T47D (cell line): ENCODE measurements at regions not wholly inside any gene's neighbourhood (a gene's known extent, or its start where the extent isn't known, plus 50 kb on each side); places are given as distances from the start of the nearest gene placed in this dataset.

Experiments used
- DNase-seq, 2 experiments: peaks; one replicate each; pipeline versions ENCODE4 v3.0.0 to v3.0.0-alpha.2; 2011 to 2012; ENCODE audit warnings: low read depth in 1 of 2, low spot score in 1 of 2
- JUND ChIP-seq: IDR thresholded peaks from 2 replicates; pipeline ENCODE4 v1.6.1; 2012; ENCODE audit warnings: low read depth
- in situ Hi-C: cut with HindIII; loops from 2 replicates; pipeline ENCODE4 v1.10.0; 2016; ENCODE audit warnings: low sequenced_read_pairs, low pct_unique_long_range_greater_than_20kb

DNA sequence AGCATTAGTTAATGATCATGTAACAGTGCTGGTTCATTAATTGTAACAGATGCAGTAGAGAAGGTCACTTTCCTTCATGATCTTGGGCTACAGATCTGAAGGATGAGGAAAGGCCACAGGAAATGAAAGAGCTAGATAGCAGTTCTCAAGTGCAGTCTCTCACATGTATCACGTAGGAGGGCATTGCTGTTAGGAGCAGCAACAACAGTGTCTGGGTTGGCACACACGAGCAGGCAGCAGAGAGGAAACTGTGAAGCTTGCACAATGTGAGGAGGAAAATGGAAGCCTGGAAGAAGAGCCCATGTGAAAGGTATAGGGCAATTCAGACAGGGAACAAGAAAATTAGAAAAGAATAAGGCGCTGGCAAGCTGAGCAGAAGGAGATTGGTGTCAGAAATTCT lies 1741.5 kb downstream of the PCDH9 start:
- in situ Hi-C loops = no loop called here
- TF ChIP-seq JUND = no peak
- no peak for DNase-seq

DNA sequence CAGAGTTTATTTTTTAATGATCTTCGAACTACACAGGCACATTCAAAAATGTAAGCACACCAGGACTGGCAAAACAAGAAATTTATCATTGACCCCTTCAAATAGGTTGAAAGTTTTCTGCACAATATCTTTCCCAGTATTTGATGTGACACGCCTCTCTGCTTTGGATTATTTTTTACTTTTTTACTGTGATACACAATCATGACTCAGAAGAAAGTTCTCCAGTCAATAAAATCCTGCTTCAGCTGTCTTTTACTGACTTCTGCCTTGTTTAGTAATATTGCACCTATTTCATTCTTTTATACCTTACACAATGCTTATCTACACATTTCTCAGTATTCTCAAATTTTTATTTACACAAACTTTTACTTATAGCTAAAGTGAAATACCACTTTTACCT lies 1750.4 kb downstream of the PCDH9 start:
- in situ Hi-C loops = no loop called here

GRCh38 chr13:65473196-65473595 lies 1756.9 kb downstream of the PCDH9 start:
- DNase-seq = no peak
- TF ChIP-seq JUND = no peak
- in situ Hi-C loops = no loop called here

More for the DNA sequence above, 1750.4 kb downstream of the PCDH9 start:
- DNase-seq = no peak
- no peak for TF ChIP-seq JUND

GRCh38 chr13:65472336-65472735 lies 1757.8 kb downstream of the PCDH9 start:
- no peak for TF ChIP-seq JUND
- in situ Hi-C loops = no loop called here
- no peak for DNase-seq

GRCh38 chr13:65470781-65471180 lies 1759.4 kb downstream of the PCDH9 start:
- no peak for TF ChIP-seq JUND
- no peak for DNase-seq
- in situ Hi-C loops = no loop called here

GRCh38 chr13:65468628-65469027 lies 1761.5 kb downstream of the PCDH9 start:
- DNase-seq = no peak
- in situ Hi-C loops = no loop called here
- no peak for TF ChIP-seq JUND

DNA sequence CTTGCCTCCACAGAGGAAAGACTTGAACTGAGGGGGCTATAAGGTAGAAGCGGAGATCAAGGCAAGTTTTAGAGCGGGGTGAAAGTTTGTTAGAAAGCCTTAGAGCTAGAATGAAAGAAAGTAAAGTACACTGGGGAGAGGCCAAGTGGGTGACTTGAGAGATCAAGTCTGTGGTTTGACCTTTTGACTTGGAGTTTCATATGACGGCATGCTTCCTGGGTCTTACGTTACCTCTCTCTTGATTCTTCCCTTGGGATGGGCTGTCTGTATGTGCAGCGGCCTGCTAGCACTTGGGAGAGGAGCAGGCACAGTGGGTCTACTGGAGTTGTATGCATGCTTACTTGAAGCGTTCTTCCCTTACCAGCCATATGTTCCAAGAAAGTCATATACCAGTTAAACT lies 1768.5 kb downstream of the PCDH9 start:
- in situ Hi-C loops = no loop called here
- no peak for TF ChIP-seq JUND
- DNase-seq = no peak

GRCh38 chr13:65460136-65460535 lies 1770.0 kb downstream of the PCDH9 start:
- TF ChIP-seq JUND = no peak
- in situ Hi-C loops = no loop called here
- no peak for DNase-seq

DNA sequence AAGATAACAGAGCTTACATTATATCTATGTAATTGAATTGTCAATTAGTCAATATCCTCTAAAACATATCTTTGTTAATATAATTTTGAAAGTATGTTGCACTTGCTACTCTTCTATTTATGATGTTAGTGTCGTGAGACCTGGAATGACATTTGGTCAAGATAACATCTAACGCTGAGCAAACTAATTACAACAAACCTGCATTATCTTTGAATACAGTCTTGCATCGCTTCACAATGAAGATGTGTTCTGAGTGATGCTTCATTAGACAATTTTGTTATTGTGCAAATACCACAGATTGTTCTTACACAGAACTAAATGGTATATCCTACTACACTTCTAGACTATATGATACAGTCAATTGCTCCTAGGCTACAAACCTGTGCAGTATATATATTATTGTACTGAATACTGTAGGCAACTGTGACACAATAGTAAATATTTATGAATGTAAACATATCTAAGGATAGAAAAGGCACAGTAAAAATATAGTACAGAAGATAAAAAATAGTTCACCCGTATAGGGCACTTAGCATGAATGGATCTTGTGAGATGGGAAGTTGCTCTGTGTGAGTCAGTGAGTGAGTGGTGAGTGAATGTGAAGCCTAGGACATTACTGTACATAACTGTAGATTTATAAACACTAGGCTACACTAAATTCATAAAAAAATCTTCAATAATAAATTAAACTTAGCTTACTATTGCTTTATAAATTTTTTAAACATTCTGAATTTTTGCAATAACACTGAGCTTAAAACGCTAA lies 1773.8 kb downstream of the PCDH9 start:
- in situ Hi-C loops = no loop called here
- TF ChIP-seq JUND = no peak
- peak in 1 of 2 experiments; percentile 7 for DNase-seq

- TF ChIP-seq JUND = no peak
- DNase-seq = no peak
- in situ Hi-C loops = no loop called here
These were observed 1775.7 kb downstream of the PCDH9 start for GRCh38 chr13:65454403-65454802.

GRCh38 chr13:65453982-65454381 lies 1776.2 kb downstream of the PCDH9 start:
- in situ Hi-C loops = no loop called here
- TF ChIP-seq JUND = no peak
- no peak for DNase-seq

DNA sequence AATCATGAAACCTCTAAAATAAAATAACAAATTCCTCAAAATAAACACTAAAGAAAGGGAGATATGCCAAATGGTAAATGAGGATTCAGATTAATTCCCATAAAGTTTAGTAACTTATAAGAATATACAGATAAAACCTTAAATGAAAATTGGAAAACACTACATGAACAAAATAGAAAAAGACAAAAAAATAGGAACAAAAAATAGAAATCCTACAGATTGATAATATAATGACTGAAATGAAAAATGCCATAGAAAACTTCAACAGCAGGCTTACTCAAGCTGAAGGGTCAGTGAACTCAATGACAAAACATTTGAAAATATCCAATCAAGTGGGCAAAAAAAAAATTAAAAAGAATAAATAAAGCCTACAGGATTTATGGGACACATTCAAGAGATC lies 1784.8 kb downstream of the PCDH9 start:
- in situ Hi-C loops = no loop called here
- TF ChIP-seq JUND = no peak
- no peak for DNase-seq

GRCh38 chr13:65435590-65435989 lies 1794.5 kb downstream of the PCDH9 start:
- no peak for DNase-seq
- no peak for TF ChIP-seq JUND
- in situ Hi-C loops = no loop called here

GRCh38 chr13:65417953-65418352 lies 1812.2 kb downstream of the PCDH9 start:
- DNase-seq = peak in 1 of 2 experiments; percentile 35

More at GRCh38 chr13:65417953-65418352, 1812.2 kb downstream of the PCDH9 start:
- in situ Hi-C loops = no loop called here
- TF ChIP-seq JUND = peak; percentile 40; the same call in 1 of the 2 replicates
